Right lobe of liver (tissue), 6 donors: ENCODE measurements at regions not wholly inside any gene's neighbourhood (a gene's known extent, or its start where the extent isn't known, plus 50 kb on each side); places are given as distances from the start of the nearest gene placed in this dataset.

Experiments used
- ATAC-seq, 4 donors: fragments of 200-7000 bp; cut with Tn5 transposase; one replicate each; pipeline ENCODE4 v1.9.1; 2020; ENCODE audit warnings: mild to moderate bottlenecking in 4 of 4, moderate library complexity in 4 of 4
- DNase-seq, 3 donors: peaks; one replicate each; pipeline ENCODE4 v3.0.0-alpha.2; 2020
- H3K27ac ChIP-seq, 3 donors: fragments of 200-600 bp; one replicate each; pipeline ENCODE4 v1.8.0; 2022
- H3K27me3 ChIP-seq, 2 donors: fragments of 200-600 bp; one replicate each; pipeline ENCODE4 v1.8.0; 2022
- H3K36me3 ChIP-seq, 4 donors: fragments of 200-600 bp; sonication (generic) in 1 of 4; one replicate each; pipeline versions ENCODE4 v1.5.1 to v1.8.0; 2017 to 2022; ENCODE audit warnings: control low read depth in 1 of 4
- H3K4me1 ChIP-seq, 4 donors: fragments of 200-600 bp; sonication (generic) in 1 of 4; one replicate each; pipeline versions ENCODE4 v1.5.1 to v1.8.0; 2017 to 2022; ENCODE audit warnings: control low read depth in 1 of 4
- H3K4me3 ChIP-seq, 3 donors: fragments of 200-600 bp; one replicate each; pipeline ENCODE4 v1.8.0; 2022
- H3K9me3 ChIP-seq, 4 donors: fragments of 200-600 bp; sonication (generic) in 1 of 4; one replicate each; pipeline versions ENCODE4 v1.5.1 to v1.8.0; 2017 to 2022; ENCODE audit warnings: control low read depth in 1 of 4
- CTCF ChIP-seq, 4 donors: fragments of 200-600 bp in 3 of 4; fragments of 450-650 bp in 1 of 4; IDR thresholded peaks; one replicate each; pipeline versions ENCODE4 v1.5.1 to v1.8.0; 2016 to 2022; ENCODE audit warnings: antibody characterized with exemption in 4 of 4, mild to moderate bottlenecking in 2 of 4
- POLR2A ChIP-seq: fragments of 450-650 bp; IDR thresholded peaks from one replicate; pipeline ENCODE4 v1.6.1; 2017; ENCODE audit warnings: antibody characterized with exemption, mild to moderate bottlenecking
- WGBS: methylation state at CpG from one replicate; pipeline ENCODE4 v1.1.6; 2018; ENCODE audit warnings: low coverage, low lambda C conversion rate; ENCODE audit not compliant: insufficient coverage; ENCODE audit errors: missing lambda C conversion rate; 5-methylcytosine and 5-hydroxymethylcytosine counted together
- intact Hi-C, 2 donors: fragments of 100-400 bp; cut with DNase I; formaldehyde crosslinking; loops; one replicate each; pipeline versions ENCODE4 v1.11.2 to v1.14.1; 2022
- donor health status: DM: no; HTN: yes; CAD: no.
- donor health status: DM: no; HTN: no; CAD: no.
- donor health status: DM: no; HTN: no; CAD: no.
- donor health status: DM: no; HTN: yes; CAD: no.
- donor health status: DM: no; HTN: yes; CAD: no.

GRCh38 chr1:78420181-78420580 lies 70.6 kb upstream of the PTGFR start:
- WGBS, result 47% methylated on average over 3 of the region's 3 CpGs

GRCh38 chr1:78420688-78421087 lies 70.1 kb upstream of the PTGFR start:
- DNase-seq (no peak), ATAC-seq (no peak)
- Histone ChIP-seq H3K4me3 (no peak overlapping the region), H3K9me3 (no peaks in the 10 kb centered on the region), H3K4me1 (no peaks in the 10 kb centered on the region), H3K27ac (no peak overlapping the region), H3K27me3 (no peaks in the 10 kb centered on the region), H3K36me3 (no peaks in the 10 kb centered on the region)
- intact Hi-C loops, result no loop called here
- TF ChIP-seq CTCF (IDR thresholded peaks at IDR 0.05) (no peak), POLR2A (no peak)

More at GRCh38 chr1:78420181-78420580, 70.6 kb upstream of the PTGFR start:
- TF ChIP-seq CTCF (IDR thresholded peaks at IDR 0.05) (no peak), POLR2A (no peak)
- Histone ChIP-seq H3K27me3 (no peaks in the 10 kb centered on the region), H3K4me3 (no peak overlapping the region), H3K4me1 (no peaks in the 10 kb centered on the region), H3K36me3 (no peaks in the 10 kb centered on the region), H3K27ac (no peak overlapping the region), H3K9me3 (no peaks in the 10 kb centered on the region)
- intact Hi-C loops, result no loop called here
- ATAC-seq, result no peak
- DNase-seq, result no peak

- no peak overlapping the region for H3K4me3 ChIP-seq
- DNase-seq, result no peak
- whole genome bisulfite sequencing, result 80% methylated on average over 5 of the region's 5 CpGs
- no peaks in the 10 kb centered on the region for H3K36me3 ChIP-seq
- TF ChIP-seq CTCF (IDR thresholded peaks at IDR 0.05), result no peak
- TF ChIP-seq POLR2A, result no peak
- no peaks in the 10 kb centered on the region for H3K9me3 ChIP-seq
- no peaks in the 10 kb centered on the region for H3K4me1 ChIP-seq
- no peak for ATAC-seq
- H3K27me3 ChIP-seq, result no peaks in the 10 kb centered on the region
- no peak overlapping the region for H3K27ac ChIP-seq
- intact Hi-C loops, result no loop called here
Measured at GRCh38 chr1:78424720-78425119, 66.1 kb upstream of the PTGFR start.

DNA sequence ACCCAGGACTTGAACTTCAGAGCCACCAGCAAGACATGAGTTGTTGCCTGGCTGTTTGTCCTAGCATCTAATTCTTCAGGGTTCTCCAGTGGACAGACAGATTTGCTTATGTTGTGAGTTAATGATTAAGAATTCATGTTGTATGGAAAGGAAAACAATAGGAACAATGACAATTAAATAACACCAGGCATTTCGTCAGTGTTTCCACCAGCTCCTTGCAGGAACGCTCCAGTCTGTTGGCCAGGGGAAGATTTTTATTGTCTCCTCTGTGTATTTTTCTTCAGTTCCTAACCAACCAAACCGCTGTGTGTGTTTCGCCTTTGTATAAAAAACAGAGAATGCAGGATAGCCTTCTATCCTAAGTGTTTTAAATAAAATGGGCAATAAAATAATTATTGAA lies 64.4 kb upstream of the PTGFR start:
- intact Hi-C loops, result no loop called here
- 60% methylated on average over 4 of the region's 4 CpGs for WGBS
- no peaks in the 10 kb centered on the region for H3K27me3 ChIP-seq
- H3K4me3 ChIP-seq, result no peak overlapping the region
- TF ChIP-seq POLR2A, result no peak
- TF ChIP-seq CTCF (IDR thresholded peaks at IDR 0.05), result no peak
- no peak for ATAC-seq
- no peak for DNase-seq
- no peaks in the 10 kb centered on the region for H3K9me3 ChIP-seq
- no peaks in the 10 kb centered on the region for H3K36me3 ChIP-seq
- no peaks in the 10 kb centered on the region for H3K4me1 ChIP-seq
- no peak overlapping the region for H3K27ac ChIP-seq

DNA sequence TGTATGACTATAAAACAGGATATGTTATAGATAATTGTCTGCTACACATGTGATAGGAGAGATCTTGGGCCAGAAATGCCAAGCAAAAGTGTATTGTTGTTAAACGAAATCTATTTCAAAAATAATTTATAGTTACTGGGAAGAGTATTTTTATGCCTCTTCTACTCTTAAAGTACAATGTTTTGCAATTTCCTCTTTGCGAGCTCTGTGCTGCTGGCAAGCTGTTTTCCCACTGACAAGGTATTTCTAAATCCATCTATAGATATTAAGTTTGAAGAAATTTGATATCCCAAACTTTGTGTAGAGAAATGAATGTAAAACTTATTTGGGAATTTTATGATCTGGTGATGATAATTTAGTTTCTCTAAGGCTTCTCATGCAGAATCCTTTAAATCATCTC lies 63.3 kb upstream of the PTGFR start:
- H3K27ac ChIP-seq, result no peak overlapping the region
- intact Hi-C loops, result no loop called here
- no peak for DNase-seq
- H3K27me3 ChIP-seq, result no peaks in the 10 kb centered on the region
- no peak for ATAC-seq
- TF ChIP-seq POLR2A, result no peak
- TF ChIP-seq CTCF (IDR thresholded peaks at IDR 0.05), result no peak
- H3K4me1 ChIP-seq, result no peaks in the 10 kb centered on the region
- H3K9me3 ChIP-seq, result no peaks in the 10 kb centered on the region
- 32% methylated on average over 2 of the region's 2 CpGs for WGBS
- H3K4me3 ChIP-seq, result no peak overlapping the region
- no peaks in the 10 kb centered on the region for H3K36me3 ChIP-seq
